SK-N-SH (cell line): ENCODE measurements at regions not wholly inside any gene's neighbourhood (a gene's known extent, or its start where the extent isn't known, plus 50 kb on each side); places are given as distances from the start of the nearest gene placed in this dataset.
"Not testable (repeated sequence)": the region's sequence is repeated elsewhere in the genome, so short reads cannot be mapped to it uniquely, and the experiment has no call there.

Experiments
- CTCF ChIA-PET: fragments of 300-600, 350-600 bp; formaldehyde crosslinking; extraction: SDS; loops from one replicate; lab custom pipeline; 2021; lab: Yijun Ruan, JAX
- POLR2A ChIA-PET: fragments of 350-600 bp; sonication (Branson Sonifier 250); formaldehyde crosslinking; extraction: SDS; loops from one replicate; lab custom pipeline; 2020; ENCODE audit warnings: antibody characterized with exemption, inconsistent platforms; lab: Yijun Ruan, JAX
- DNase-seq: peaks from one replicate; pipeline ENCODE4 v3.0.0; 2012
- H2AFZ ChIP-seq: fragments of 200-600 bp; sonication (generic); 2 replicates; pipeline ENCODE4 v1.8.1; 2016; ENCODE audit warnings: antibody characterized with exemption, mild to moderate bottlenecking, low read depth
- H3F3A ChIP-seq: fragments of 200-600 bp; sonication (generic); replicated peaks from 2 replicates; pipeline ENCODE3; 2016; ENCODE audit warnings: antibody characterized with exemption, mild to moderate bottlenecking; ENCODE audit not compliant: insufficient read depth
- H3K27ac ChIP-seq, 2 experiments: fragments of 200-500 bp in 1 of 2; fragments of 200-600 bp in 1 of 2; sonication (Bioruptor generic) in 1 of 2; sonication (generic), shearing (Covaris generic) in 1 of 2; 2 replicates each; pipeline versions ENCODE4 v1.5.1 to v1.6.1; 2014 to 2016; ENCODE audit warnings: low read depth in 2 of 2, inconsistent platforms in 1 of 2, low read length in 1 of 2, mild to moderate bottlenecking in 1 of 2, mixed read lengths in 1 of 2
- H3K27me3 ChIP-seq: fragments of 200-600 bp; sonication (generic), shearing (Covaris generic); 2 replicates; pipeline ENCODE4 v1.6.1; 2016; ENCODE audit warnings: mixed run types; ENCODE audit not compliant: insufficient read depth
- H3K36me3 ChIP-seq, 2 experiments: fragments of 200-500 bp in 1 of 2; fragments of 200-600 bp in 1 of 2; sonication (Bioruptor generic) in 1 of 2; sonication (generic) in 1 of 2; replicated peaks in 1 of 2; 2 replicates each; pipeline versions ENCODE3 to v1.5.1; 2014 to 2016; ENCODE audit warnings: low read length in 1 of 2, mild to moderate bottlenecking in 1 of 2; ENCODE audit not compliant: insufficient read depth in 2 of 2, control insufficient read depth in 1 of 2
- H3K4me1 ChIP-seq, 2 experiments: fragments of 200-500 bp in 1 of 2; fragments of 200-600 bp in 1 of 2; sonication (Bioruptor generic) in 1 of 2; sonication (generic), shearing (Covaris generic) in 1 of 2; 2 replicates each; pipeline versions ENCODE4 v1.5.1 to v1.6.1; 2014 to 2016; ENCODE audit warnings: low read depth in 1 of 2, low read length in 1 of 2, mixed run types in 1 of 2; ENCODE audit not compliant: insufficient read depth in 2 of 2, control insufficient read depth in 1 of 2
- H3K4me2 ChIP-seq: fragments of 200-600 bp; sonication (generic), shearing (Covaris generic); 2 replicates; pipeline ENCODE4 v1.6.1; 2017; ENCODE audit warnings: mixed run types
- H3K4me3 ChIP-seq, 2 experiments: fragments of 200-500 bp in 1 of 2; fragments of 200-600 bp in 1 of 2; sonication (Bioruptor generic) in 1 of 2; sonication (generic), shearing (Covaris generic) in 1 of 2; 2 replicates each; pipeline versions ENCODE4 v1.5.1 to v1.8.1; 2014 to 2016; ENCODE audit warnings: low read depth in 2 of 2, inconsistent platforms in 1 of 2, low read length in 1 of 2, mild to moderate bottlenecking in 1 of 2, mixed read lengths in 1 of 2, moderate library complexity in 1 of 2
- H3K79me2 ChIP-seq: fragments of 200-600 bp; sonication (generic); 2 replicates; pipeline ENCODE4 v1.8.1; 2017; ENCODE audit warnings: mild to moderate bottlenecking; ENCODE audit not compliant: insufficient read depth
- H3K9ac ChIP-seq: fragments of 200-600 bp; sonication (generic); 2 replicates; pipeline ENCODE4 v1.6.1; 2017; ENCODE audit warnings: mixed run types
- H3K9me2 ChIP-seq: fragments of 200-600 bp; sonication (generic); 2 replicates; pipeline ENCODE4 v1.6.1; 2017; ENCODE audit warnings: mixed run types
- H3K9me3 ChIP-seq: fragments of 200-600 bp; sonication (generic); 2 replicates; pipeline ENCODE4 v1.6.1; 2017; ENCODE audit warnings: mixed run types, mild to moderate bottlenecking, moderate library complexity
- H4K20me1 ChIP-seq: fragments of 200-600 bp; sonication (generic); 2 replicates; pipeline ENCODE4 v1.6.1; 2017; ENCODE audit warnings: mild to moderate bottlenecking, mixed run types; ENCODE audit not compliant: insufficient read depth
- CHD2 ChIP-seq: fragments of 150-350 bp; IDR thresholded peaks from 2 replicates; pipeline ENCODE4 v1.6.1; 2018; ENCODE audit warnings: low read length; ENCODE audit not compliant: partially characterized antibody
- ELF1 ChIP-seq: IDR thresholded peaks from 2 replicates; pipeline ENCODE4 v1.4.0; 2012
- EP300 ChIP-seq, 2 experiments: IDR thresholded peaks; 2 replicates each; pipeline versions ENCODE4 v1.4.0 to v1.6.1; 2012; ENCODE audit warnings: borderline replicate concordance in 1 of 2, low read depth in 1 of 2, low read length in 1 of 2
- FOSL2 ChIP-seq: IDR thresholded peaks from 2 replicates; pipeline ENCODE4 v1.4.0; 2012; ENCODE audit warnings: low read depth, mild to moderate bottlenecking, moderate library complexity, borderline replicate concordance
- FOXJ3 ChIP-seq: sonication (generic); formaldehyde crosslinking; IDR thresholded peaks from 2 replicates; pipeline ENCODE4 v1.5.1; 2020; ENCODE audit warnings: mild to moderate bottlenecking, missing genetic modification reagents
- GABPA ChIP-seq: IDR thresholded peaks from 2 replicates; pipeline ENCODE4 v1.4.0; 2012; ENCODE audit warnings: low read depth, mild to moderate bottlenecking
- GATA2 ChIP-seq: sonication (generic); formaldehyde crosslinking; IDR thresholded peaks from 2 replicates; pipeline ENCODE4 v1.5.0; 2020; ENCODE audit warnings: mild to moderate bottlenecking, missing genetic modification reagents
- JUND ChIP-seq: IDR thresholded peaks from 2 replicates; pipeline ENCODE4 v1.4.0; 2012
- MEF2A ChIP-seq: IDR thresholded peaks from 2 replicates; pipeline ENCODE4 v1.4.0; 2012; ENCODE audit warnings: low read depth, borderline replicate concordance
- NFIC ChIP-seq: IDR thresholded peaks from 2 replicates; pipeline ENCODE4 v1.4.0; 2012; ENCODE audit warnings: borderline replicate concordance
- RAD21 ChIP-seq: IDR thresholded peaks from 2 replicates; pipeline ENCODE4 v1.6.1; 2012; ENCODE audit warnings: mild to moderate bottlenecking, low read length
- RCOR1 ChIP-seq: fragments of 150-350 bp; IDR thresholded peaks from 2 replicates; pipeline ENCODE4 v1.6.1; 2017; ENCODE audit warnings: antibody characterized with exemption, low read length
- RFX5 ChIP-seq: IDR thresholded peaks from 2 replicates; pipeline ENCODE4 v1.6.1; 2012; ENCODE audit warnings: mild to moderate bottlenecking, improper control_type of control experiment, low read length
- RXRA ChIP-seq: IDR thresholded peaks from 2 replicates; pipeline ENCODE4 v1.4.0; 2012; ENCODE audit warnings: low read depth, mild to moderate bottlenecking, borderline replicate concordance
- SMC3 ChIP-seq: IDR thresholded peaks from 2 replicates; pipeline ENCODE4 v1.6.1; 2012; ENCODE audit warnings: low read depth, low read length, improper control_type of control experiment
- TCF12 ChIP-seq: IDR thresholded peaks from 2 replicates; pipeline ENCODE4 v1.4.0; 2012
- WGBS: methylation state at CpG from one replicate; pipeline ENCODE4 v1.1.6; 2017; ENCODE audit warnings: low lambda C conversion rate; 5-methylcytosine and 5-hydroxymethylcytosine counted together
- TF ChIP-seq, protein P1 (sequence below): IDR thresholded peaks from 2 replicates; pipeline ENCODE4 v1.4.0; 2012; ENCODE audit warnings: low read depth, borderline replicate concordance
- TF ChIP-seq, protein P2 (sequence below): IDR thresholded peaks from 2 replicates; pipeline ENCODE4 v1.4.0; 2012; ENCODE audit warnings: low read depth

DNA sequence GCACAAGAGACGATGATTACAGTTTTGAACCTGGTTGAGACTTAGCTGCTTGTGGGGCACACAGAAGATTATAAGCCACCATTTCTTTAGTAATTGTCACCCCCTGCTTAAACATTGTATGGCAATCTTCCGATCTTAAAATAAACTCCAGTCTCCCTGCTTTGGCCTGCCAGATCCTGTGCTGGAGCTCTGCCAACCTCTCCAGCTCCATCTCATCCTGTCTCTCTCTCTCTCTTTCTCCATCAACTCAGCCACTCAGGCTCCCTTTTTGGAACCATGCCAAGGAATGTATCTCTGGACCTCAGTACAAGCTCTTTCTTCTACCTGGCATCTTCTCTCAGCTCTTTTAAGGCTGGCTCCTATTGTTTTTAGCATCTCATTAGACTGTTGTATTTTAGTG is 1053.2 kb downstream of the REEP3 start:
- CTCF ChIA-PET: interaction anchor here (1.6 kb wide), 1 partner anchor 8 kb away, joined by 3 read pairs; no protein-coding TSS in a partner anchor
- peak overlapping the region in 1 of 2 experiments; percentile 92; a peak in 2 of 4 replicates for H3K27ac ChIP-seq

DNA sequence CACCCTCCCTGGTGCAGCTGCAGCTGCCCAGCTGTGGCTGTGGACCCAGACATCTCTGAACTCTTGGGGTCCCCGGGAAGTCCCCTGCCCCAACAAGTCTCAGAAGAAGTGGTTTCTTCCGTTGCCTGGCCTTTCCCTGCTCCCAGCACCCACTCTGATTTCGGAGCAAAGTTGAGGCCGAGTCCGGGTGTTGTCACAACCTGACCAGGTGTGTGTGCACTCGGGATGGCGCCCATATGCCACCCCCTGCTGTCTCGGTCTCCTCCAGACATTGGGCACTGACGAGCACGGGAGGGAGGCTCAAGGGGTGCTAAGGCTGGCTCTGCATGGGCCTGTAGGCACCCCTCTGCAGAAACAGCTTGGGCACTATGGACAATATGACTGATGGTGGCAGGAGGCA is 1055.3 kb downstream of the REEP3 start:
- Histone ChIP-seq H3K36me3 (no peaks in the 10 kb centered on the region), H3K4me3 (no peak overlapping the region), H3K9ac (no peak overlapping the region), H3K4me2 (no peak overlapping the region), H2AFZ (no peak overlapping the region), H4K20me1 (no peaks in the 10 kb centered on the region), H3K27ac (no peak overlapping the region), H3K4me1 (peaks cover 0 to 15% of the 10 kb centered on the region in 2 experiments; a peak in 2 of 4 replicates), H3K9me2 (no peaks in the 10 kb centered on the region), H3K9me3 (no peaks in the 10 kb centered on the region), H3K27me3 (no peaks in the 10 kb centered on the region), H3K79me2 (no peaks in the 10 kb centered on the region), H3F3A (no peaks in the 10 kb centered on the region)
- TF ChIP-seq RXRA: no peak
- TF ChIP-seq, protein P1, sequence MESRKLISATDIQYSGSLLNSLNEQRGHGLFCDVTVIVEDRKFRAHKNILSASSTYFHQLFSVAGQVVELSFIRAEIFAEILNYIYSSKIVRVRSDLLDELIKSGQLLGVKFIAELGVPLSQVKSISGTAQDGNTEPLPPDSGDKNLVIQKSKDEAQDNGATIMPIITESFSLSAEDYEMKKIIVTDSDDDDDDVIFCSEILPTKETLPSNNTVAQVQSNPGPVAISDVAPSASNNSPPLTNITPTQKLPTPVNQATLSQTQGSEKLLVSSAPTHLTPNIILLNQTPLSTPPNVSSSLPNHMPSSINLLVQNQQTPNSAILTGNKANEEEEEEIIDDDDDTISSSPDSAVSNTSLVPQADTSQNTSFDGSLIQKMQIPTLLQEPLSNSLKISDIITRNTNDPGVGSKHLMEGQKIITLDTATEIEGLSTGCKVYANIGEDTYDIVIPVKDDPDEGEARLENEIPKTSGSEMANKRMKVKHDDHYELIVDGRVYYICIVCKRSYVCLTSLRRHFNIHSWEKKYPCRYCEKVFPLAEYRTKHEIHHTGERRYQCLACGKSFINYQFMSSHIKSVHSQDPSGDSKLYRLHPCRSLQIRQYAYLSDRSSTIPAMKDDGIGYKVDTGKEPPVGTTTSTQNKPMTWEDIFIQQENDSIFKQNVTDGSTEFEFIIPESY: no peak
- CTCF ChIA-PET: interaction anchor here (1.7 kb wide), 1 partner anchor 9 kb away, joined by 6 read pairs; no protein-coding TSS in a partner anchor
- no peak for DNase-seq
- 40% methylated on average over 4 of the region's 10 CpGs for WGBS
- POLR2A ChIA-PET: no interaction called here

More for the DNA sequence above, 1053.2 kb downstream of the REEP3 start:
- no peaks in the 10 kb centered on the region for H3K36me3 ChIP-seq
- no peaks in the 10 kb centered on the region for H3K79me2 ChIP-seq
- DNase-seq: peak; percentile 67
- H3K4me3 ChIP-seq: no peak overlapping the region
- WGBS: 11% methylated on average over 2 of the region's 2 CpGs
- H3K9me3 ChIP-seq: no peaks in the 10 kb centered on the region
- no peaks in the 10 kb centered on the region for H3K27me3 ChIP-seq
- peaks cover 0 to 15% of the 10 kb centered on the region in 2 experiments; a peak in 2 of 4 replicates for H3K4me1 ChIP-seq
- H4K20me1 ChIP-seq: no peaks in the 10 kb centered on the region
- H3F3A ChIP-seq: no peaks in the 10 kb centered on the region
- no peak overlapping the region for H3K9ac ChIP-seq
- TF ChIP-seq GABPA (no peak), NFIC (peak; percentile 61; the same call in 1 of the 2 replicates), RCOR1 (peak; percentile 78), GATA2 (CRISPR knock-in tag) (peak; percentile 85), CHD2 (peak; percentile 69), SMC3 (peak; percentile 3; the same call in 1 of the 2 replicates), RAD21 (peak; percentile 17; the same call in 1 of the 2 replicates), JUND (no peak), RFX5 (no peak), FOSL2 (no peak), TCF12 (peak; percentile 18; the same call in 1 of the 2 replicates), EP300 (IDR thresholded peaks at IDR 0.05; ENCODE audit: borderline replicate concordance in 1 of 2, low read depth in 1 of 2, low read length in 1 of 2) (peak in 1 of 2 experiments; percentile 87; a peak in 2 of 4 replicates), FOXJ3 (CRISPR knock-in tag) (peak; percentile 80), ELF1 (no peak), MEF2A (no peak)
- TF ChIP-seq, protein P2, sequence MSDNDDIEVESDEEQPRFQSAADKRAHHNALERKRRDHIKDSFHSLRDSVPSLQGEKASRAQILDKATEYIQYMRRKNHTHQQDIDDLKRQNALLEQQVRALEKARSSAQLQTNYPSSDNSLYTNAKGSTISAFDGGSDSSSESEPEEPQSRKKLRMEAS: no peak
- no peaks in the 10 kb centered on the region for H3K9me2 ChIP-seq
- no peak overlapping the region for H2AFZ ChIP-seq
- H3K4me2 ChIP-seq: no peak overlapping the region
- POLR2A ChIA-PET: interaction anchor here (1.1 kb wide), 1 partner anchor 46 kb away, joined by 5 read pairs; no protein-coding TSS in a partner anchor

DNA sequence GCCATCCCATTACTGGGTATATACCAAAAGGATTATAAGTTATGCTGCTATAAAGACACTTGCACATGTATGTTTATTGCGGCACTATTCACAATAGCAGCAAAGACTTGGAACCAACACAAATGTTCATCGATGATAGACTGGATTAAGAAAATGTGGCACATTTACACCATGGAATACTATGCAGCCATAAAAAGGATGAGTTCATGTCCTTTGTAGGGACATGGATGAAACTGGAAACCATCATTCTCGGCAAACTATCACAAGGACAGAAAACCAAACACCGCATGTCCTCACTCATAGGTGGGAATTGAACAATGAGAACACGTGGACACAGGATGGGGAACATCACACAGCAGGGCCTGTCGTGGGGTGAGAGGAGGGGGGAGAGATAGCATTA is 1057.6 kb downstream of the REEP3 start:
- POLR2A ChIA-PET: not testable (repeated sequence)

More for the DNA sequence above, 1057.6 kb downstream of the REEP3 start:
- H3K9me2 ChIP-seq, H3F3A ChIP-seq, H4K20me1 ChIP-seq, H3K36me3 ChIP-seq, DNase-seq, CTCF ChIA-PET, H3K4me3 ChIP-seq, H3K27ac ChIP-seq, H2AFZ ChIP-seq, H3K4me2 ChIP-seq, H3K27me3 ChIP-seq, H3K9me3 ChIP-seq, H3K9ac ChIP-seq, H3K79me2 ChIP-seq: not testable (repeated sequence)
- WGBS: 51% methylated on average over 6 of the region's 6 CpGs
- peaks cover 0 to 13% of the 10 kb centered on the region in 2 experiments; a peak in 2 of 4 replicates for H3K4me1 ChIP-seq
